OCI-LY7 (cell line): ENCODE measurements at regions not wholly inside any gene's neighbourhood (a gene's known extent, or its start where the extent isn't known, plus 50 kb on each side); places are given as distances from the start of the nearest gene placed in this dataset.

Experiments
- BruUV-seq: library from RNA; stranded (reverse); fragments of 400-500 nt; replicated peaks from 2 replicates; lab custom pipeline; 2021; lab: Mats Ljungman, UMichigan
- CTCF ChIA-PET: fragments of 300-600 bp; sonication (Branson Sonifier 250); formaldehyde crosslinking; loops from one replicate; lab custom pipeline; 2022; ENCODE audit warnings: antibody characterized with exemption; ENCODE audit not compliant: unreplicated experiment; lab: Charles Lee
- POLR2A ChIA-PET: fragments of 300-600 bp; sonication (Branson Sonifier 250); formaldehyde crosslinking; loops from one replicate; lab custom pipeline; 2022; ENCODE audit warnings: antibody characterized with exemption; lab: Charles Lee
- DNase-seq: peaks from one replicate; pipeline ENCODE4 v3.0.0-alpha.2; 2015; ENCODE audit warnings: low spot score
- H2AFZ ChIP-seq: fragments of 200-600 bp; sonication (generic), shearing (Covaris generic); 2 replicates; pipeline ENCODE4 v1.6.1; 2014; ENCODE audit warnings: mild to moderate bottlenecking, antibody characterized with exemption, low read length, moderate library complexity
- H3K27ac ChIP-seq: fragments of 200-600 bp; sonication (generic); 2 replicates; pipeline ENCODE4 v1.5.1; 2014; ENCODE audit warnings: mixed run types, low read depth, mild to moderate bottlenecking, moderate library complexity, low read length, inconsistent platforms; ENCODE audit not compliant: poor library complexity, severe bottlenecking
- H3K36me3 ChIP-seq: fragments of 200-600 bp; sonication (generic); 2 replicates; pipeline ENCODE4 v1.6.1; 2014; ENCODE audit warnings: mild to moderate bottlenecking, antibody characterized with exemption, low read length, moderate library complexity, mixed read lengths; ENCODE audit not compliant: insufficient read depth
- H3K4me1 ChIP-seq: fragments of 200-600 bp; sonication (generic); 2 replicates; pipeline ENCODE4 v1.5.1; 2014; ENCODE audit warnings: mild to moderate bottlenecking, low read length; ENCODE audit not compliant: insufficient read depth, poor library complexity, severe bottlenecking
- H3K4me2 ChIP-seq: fragments of 200-600 bp; sonication (generic); 2 replicates; pipeline ENCODE4 v1.6.1; 2014; ENCODE audit warnings: mild to moderate bottlenecking, low read length
- H3K4me3 ChIP-seq: fragments of 200-600 bp; sonication (generic); 2 replicates; pipeline ENCODE4 v1.5.1; 2014; ENCODE audit warnings: mild to moderate bottlenecking, low read depth, low read length; ENCODE audit not compliant: poor library complexity, severe bottlenecking
- H3K79me2 ChIP-seq: fragments of 200-600 bp; sonication (generic); 2 replicates; pipeline ENCODE4 v1.6.1; 2016; ENCODE audit warnings: low read depth, mild to moderate bottlenecking, low read length, moderate library complexity, mixed read lengths; ENCODE audit not compliant: insufficient read depth
- H3K9me2 ChIP-seq: fragments of 200-600 bp; sonication (generic); 2 replicates; pipeline ENCODE4 v1.6.1; 2016; ENCODE audit warnings: mild to moderate bottlenecking, low read length, mixed read lengths; ENCODE audit not compliant: insufficient read depth
- H3K9me3 ChIP-seq: fragments of 200-600 bp; sonication (generic); 2 replicates; pipeline ENCODE4 v1.6.1; 2014; ENCODE audit warnings: mild to moderate bottlenecking, mixed run types, low read length, mixed read lengths
- H4K20me1 ChIP-seq: fragments of 200-600 bp; sonication (generic); 2 replicates; pipeline ENCODE4 v1.6.1; 2014; ENCODE audit warnings: mild to moderate bottlenecking, antibody characterized with exemption, low read length, moderate library complexity, mixed read lengths; ENCODE audit not compliant: insufficient read depth
- CTCF ChIP-seq: fragments of 200-600 bp; sonication (generic); conservative IDR thresholded peaks from 2 replicates; pipeline ENCODE4 v1.5.1; 2014; ENCODE audit warnings: mild to moderate bottlenecking, antibody characterized with exemption, low read length, moderate library complexity, mixed read lengths
- EZH2phosphoT487 ChIP-seq: fragments of 200-600 bp; sonication (generic); IDR thresholded peaks from 2 replicates; pipeline ENCODE4 v1.6.1; 2018; ENCODE audit warnings: low read depth, borderline replicate concordance, mild to moderate bottlenecking, mixed run types, antibody characterized with exemption, low read length, moderate library complexity, mixed read lengths
- intact Hi-C: fragments of 100-400 bp; cut with micrococcal nuclease; formaldehyde crosslinking; loops from one replicate; pipeline ENCODE4 v1.10.0; 2022; ENCODE audit not compliant: unreplicated experiment

DNA sequence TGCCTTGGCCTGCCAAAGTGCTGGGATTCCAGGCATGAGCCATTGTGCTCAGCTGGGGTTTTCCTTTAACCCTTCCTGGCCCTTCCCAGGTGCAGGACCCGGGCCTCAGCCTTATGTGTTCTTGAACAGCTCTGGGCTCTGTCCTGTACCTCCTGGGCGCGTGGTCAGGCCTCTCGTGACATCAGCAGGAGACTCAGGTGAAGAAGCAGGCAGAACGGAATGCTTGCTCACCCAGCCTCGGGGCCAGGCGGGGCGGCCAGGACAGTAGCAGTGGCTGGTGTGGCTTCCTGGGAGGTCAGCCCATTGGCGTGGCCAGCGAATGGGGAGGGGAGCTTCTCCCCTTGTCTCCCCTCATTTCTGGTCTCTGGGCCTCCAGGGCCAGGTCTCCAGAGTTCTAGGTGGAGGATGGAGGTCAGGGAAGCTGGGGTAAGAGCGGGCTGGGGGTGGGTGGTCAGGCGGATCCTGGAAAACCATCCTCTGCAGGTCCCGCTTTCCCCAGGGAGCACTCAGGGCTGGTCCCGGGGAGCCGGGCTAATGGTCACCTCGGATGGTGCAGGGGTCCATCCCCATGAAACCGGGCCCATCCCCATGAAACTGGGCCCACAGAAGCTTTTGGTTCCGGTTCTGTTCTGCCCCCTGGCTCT lies 281.5 kb downstream of the SEC14L1 start:
- ChIA-PET CTCF (interaction anchor here (0.7 to 1.5 kb wide), 2 partner anchors 14 to 17 kb away, joined by 3 to 7 read pairs; no protein-coding TSS in a partner anchor), POLR2A (interaction anchor here (1.2 to 2.2 kb wide), 2 partner anchors 11 to 16 kb away, joined by 3 to 7 read pairs; no protein-coding TSS in a partner anchor)
- Histone ChIP-seq H3K27ac (peak overlapping the region; percentile 65), H3K9me2 (no peaks in the 10 kb centered on the region), H2AFZ (no peak overlapping the region), H3K4me2 (no peak overlapping the region), H3K79me2 (no peaks in the 10 kb centered on the region), H3K36me3 (no peaks in the 10 kb centered on the region), H3K4me1 (peaks cover 57% of the 10 kb centered on the region), H3K4me3 (no peak overlapping the region), H4K20me1 (no peaks in the 10 kb centered on the region), H3K9me3 (no peaks in the 10 kb centered on the region)
- BruUV-seq = no TSS peak
- intact Hi-C loops = no loop called here
- TF ChIP-seq CTCF (no peak), EZH2phosphoT487 (no peak)
- DNase-seq = no peak

DNA sequence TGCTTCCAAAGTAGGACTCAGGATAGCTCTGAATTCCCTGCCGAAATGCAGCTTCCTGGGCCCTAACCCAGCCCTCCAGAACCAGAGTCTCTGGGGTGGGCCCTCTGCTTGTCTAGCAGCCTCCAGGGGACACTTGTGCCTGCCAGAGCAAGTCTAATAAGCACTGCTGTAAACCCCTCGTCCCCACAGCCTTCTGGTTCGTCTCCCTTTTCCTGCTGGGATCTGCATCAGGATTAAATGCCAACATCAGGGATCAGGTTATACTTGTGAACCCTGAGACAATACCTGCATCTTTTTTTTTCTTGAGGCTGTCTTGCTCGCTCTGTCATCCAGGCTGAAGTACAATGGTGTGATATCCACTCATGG lies 282.0 kb downstream of the SEC14L1 start:
- BruUV-seq = no TSS peak
- H3K79me2 ChIP-seq = no peaks in the 10 kb centered on the region
- DNase-seq = no peak
- no peak overlapping the region for H3K4me2 ChIP-seq
- ChIA-PET CTCF (interaction anchor here (0.7 kb wide), 1 partner anchor 13 kb away, joined by 3 read pairs; no protein-coding TSS in a partner anchor), POLR2A (interaction anchor here (1.2 to 2.2 kb wide), 2 partner anchors 11 to 17 kb away, joined by 3 to 7 read pairs; no protein-coding TSS in a partner anchor)
- H4K20me1 ChIP-seq = no peaks in the 10 kb centered on the region
- no peaks in the 10 kb centered on the region for H3K9me2 ChIP-seq
- no peak overlapping the region for H2AFZ ChIP-seq
- no peaks in the 10 kb centered on the region for H3K9me3 ChIP-seq
- no peak overlapping the region for H3K4me3 ChIP-seq
- TF ChIP-seq EZH2phosphoT487 (no peak), CTCF (no peak)
- H3K4me1 ChIP-seq = peaks cover 60% of the 10 kb centered on the region
- H3K27ac ChIP-seq = no peak overlapping the region
- no peaks in the 10 kb centered on the region for H3K36me3 ChIP-seq
- intact Hi-C loops = no loop called here
